Astrocyte of the cerebellum (primary cell): ENCODE measurements at regions not wholly inside any gene's neighbourhood (a gene's known extent, or its start where the extent isn't known, plus 50 kb on each side); places are given as distances from the start of the nearest gene placed in this dataset.

Source experiments
- DNase-seq: peaks from one replicate; pipeline ENCODE4 v3.0.0-alpha.2; 2011; ENCODE audit warnings: low read depth
- H3K4me3 ChIP-seq: 2 replicates; pipeline ENCODE4 v1.5.1; 2011; ENCODE audit warnings: mild to moderate bottlenecking, low read depth, low read length, moderate library complexity
- in situ Hi-C: cut with HindIII; loops from 2 replicates; pipeline ENCODE4 v1.10.0; 2017; ENCODE audit warnings: low sequenced_read_pairs
- TF ChIP-seq, protein P1 (sequence below): IDR thresholded peaks from 2 replicates; pipeline ENCODE4 v1.5.1; 2012; ENCODE audit warnings: low read length, low read depth, moderate library complexity, mild to moderate bottlenecking; ENCODE audit errors: missing control alignments

- DNase-seq = no peak
Measured at GRCh38 chr1:219330001-219330400, 156.3 kb downstream of the LYPLAL1 start.

DNA sequence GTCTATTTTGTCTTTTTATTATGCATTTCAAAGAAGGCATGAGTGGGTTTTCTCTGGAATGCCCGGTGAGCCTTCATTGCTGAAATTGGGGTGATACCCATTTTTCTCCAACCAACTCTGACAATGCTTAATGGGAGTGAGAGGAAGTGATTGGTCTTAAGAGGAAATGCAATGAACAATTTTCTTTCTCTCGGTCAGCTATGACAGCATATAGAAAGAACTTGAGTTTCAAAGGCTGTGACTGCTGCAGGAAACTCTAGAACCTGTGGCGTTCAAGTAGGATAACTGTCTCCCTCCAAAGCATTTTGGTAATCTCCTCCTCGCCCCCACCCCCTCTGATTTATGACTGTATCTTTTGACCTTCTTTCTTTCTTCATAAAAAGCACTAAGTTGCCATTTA is 155.9 kb downstream of the LYPLAL1 start:
- TF ChIP-seq, protein P1, sequence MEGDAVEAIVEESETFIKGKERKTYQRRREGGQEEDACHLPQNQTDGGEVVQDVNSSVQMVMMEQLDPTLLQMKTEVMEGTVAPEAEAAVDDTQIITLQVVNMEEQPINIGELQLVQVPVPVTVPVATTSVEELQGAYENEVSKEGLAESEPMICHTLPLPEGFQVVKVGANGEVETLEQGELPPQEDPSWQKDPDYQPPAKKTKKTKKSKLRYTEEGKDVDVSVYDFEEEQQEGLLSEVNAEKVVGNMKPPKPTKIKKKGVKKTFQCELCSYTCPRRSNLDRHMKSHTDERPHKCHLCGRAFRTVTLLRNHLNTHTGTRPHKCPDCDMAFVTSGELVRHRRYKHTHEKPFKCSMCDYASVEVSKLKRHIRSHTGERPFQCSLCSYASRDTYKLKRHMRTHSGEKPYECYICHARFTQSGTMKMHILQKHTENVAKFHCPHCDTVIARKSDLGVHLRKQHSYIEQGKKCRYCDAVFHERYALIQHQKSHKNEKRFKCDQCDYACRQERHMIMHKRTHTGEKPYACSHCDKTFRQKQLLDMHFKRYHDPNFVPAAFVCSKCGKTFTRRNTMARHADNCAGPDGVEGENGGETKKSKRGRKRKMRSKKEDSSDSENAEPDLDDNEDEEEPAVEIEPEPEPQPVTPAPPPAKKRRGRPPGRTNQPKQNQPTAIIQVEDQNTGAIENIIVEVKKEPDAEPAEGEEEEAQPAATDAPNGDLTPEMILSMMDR = no peak
- H3K4me3 ChIP-seq = no peak overlapping the region
- in situ Hi-C loops = no loop called here
- DNase-seq = peak; percentile 49

More at GRCh38 chr1:219330001-219330400, 156.3 kb downstream of the LYPLAL1 start:
- no peak overlapping the region for H3K4me3 ChIP-seq
- TF ChIP-seq, protein P1 = no peak
- in situ Hi-C loops = no loop called here

DNA sequence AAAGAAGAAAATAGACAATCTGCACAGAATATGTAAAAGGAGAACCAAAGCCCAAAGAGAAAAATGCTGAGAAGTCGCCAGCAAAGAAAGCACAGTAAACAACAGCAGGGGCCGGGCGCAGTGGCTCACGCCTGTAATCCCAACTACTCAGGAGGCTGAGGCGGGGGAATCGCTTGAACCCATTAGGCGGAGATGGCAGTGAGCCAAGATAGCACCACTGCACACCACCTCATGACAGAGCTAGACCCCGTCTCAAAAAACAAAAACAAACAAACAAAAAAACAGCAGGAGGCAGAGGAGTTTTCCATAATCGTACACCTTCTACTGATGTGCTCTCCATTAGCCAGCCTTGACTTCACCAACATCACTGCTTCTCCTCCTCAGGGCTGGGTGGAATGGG is 153.2 kb downstream of the LYPLAL1 start:
- H3K4me3 ChIP-seq = no peak overlapping the region
- DNase-seq = no peak
- in situ Hi-C loops = no loop called here
- TF ChIP-seq, protein P1 = no peak

DNA sequence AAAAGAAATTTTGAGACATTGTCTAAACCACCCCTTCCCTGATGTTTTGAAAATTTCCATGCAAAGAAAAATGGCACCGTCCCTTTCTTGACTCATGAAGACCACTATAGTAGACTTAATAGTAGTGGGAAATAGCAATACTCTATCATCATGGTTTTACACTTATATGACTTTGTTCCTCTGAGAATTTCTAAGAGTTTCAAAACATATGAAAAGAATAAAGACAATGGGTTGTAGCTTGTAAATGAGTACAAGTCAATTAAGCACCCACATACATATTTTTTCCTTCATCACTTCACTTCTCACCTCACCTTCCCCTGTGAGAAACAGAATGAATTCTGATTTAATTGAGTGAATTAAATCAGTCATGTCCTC is 151.7 kb downstream of the LYPLAL1 start:
- TF ChIP-seq, protein P1 = no peak
- no peak for DNase-seq

DNA sequence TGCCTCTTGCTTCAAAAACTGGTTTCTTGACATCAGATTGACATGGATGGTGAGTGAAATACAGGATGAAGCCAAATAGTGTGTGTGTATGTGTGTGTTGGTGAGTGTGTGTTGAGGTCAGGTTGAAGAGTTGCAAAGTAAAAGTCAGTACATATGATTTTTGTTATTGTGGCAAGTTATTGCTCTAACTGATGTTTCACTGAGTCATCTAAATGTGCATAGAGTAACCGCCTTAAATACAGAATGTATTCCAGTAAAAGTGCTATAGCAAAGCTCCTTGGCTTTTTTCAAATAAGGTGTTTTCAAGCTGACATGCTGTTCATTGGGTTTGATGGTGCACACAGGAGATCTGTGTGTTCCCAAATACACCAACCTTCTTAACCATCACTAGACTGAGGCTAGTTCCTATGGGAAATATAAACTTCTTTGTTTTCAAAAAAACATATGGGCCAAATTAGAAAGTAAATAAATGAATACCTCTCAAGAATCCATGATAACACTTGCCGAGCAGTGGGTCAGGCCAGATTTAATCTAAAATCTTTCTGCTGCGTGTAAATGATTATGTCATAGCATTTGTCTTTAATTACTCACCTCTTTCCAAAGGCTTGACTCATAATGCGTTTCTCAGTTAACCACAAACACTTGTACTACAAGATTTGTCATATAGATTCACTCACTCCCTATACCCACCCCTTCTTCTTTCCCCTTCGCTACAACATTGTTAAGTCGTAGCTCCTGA is 151.1 kb downstream of the LYPLAL1 start:
- H3K4me3 ChIP-seq = no peak overlapping the region
- in situ Hi-C loops = no loop called here
- DNase-seq = peak; percentile 90
- TF ChIP-seq, protein P1 = no peak

More for the DNA sequence above, 151.7 kb downstream of the LYPLAL1 start:
- no peak overlapping the region for H3K4me3 ChIP-seq
- in situ Hi-C loops = no loop called here

GRCh38 chr1:219324171-219324570 is 150.5 kb downstream of the LYPLAL1 start:
- no peak overlapping the region for H3K4me3 ChIP-seq
- in situ Hi-C loops = no loop called here
- DNase-seq = no peak
- TF ChIP-seq, protein P1 = no peak
